Naive B cell (primary cell): ENCODE measurements at regions not wholly inside any gene's neighbourhood (a gene's known extent, or its start where the extent isn't known, plus 50 kb on each side); places are given as distances from the start of the nearest gene placed in this dataset.
A peak's percentile ranks its signal among the peaks of the same experiment; 100 is the strongest.
"Not testable (repeated sequence)": the region's sequence is repeated elsewhere in the genome, so short reads cannot be mapped to it uniquely, and the experiment has no call there.

Experiments
- ATAC-seq, 2 donors: fragments of 150-1000 bp; cut with Tn5 transposase; 2 replicates each; pipeline ENCODE4 v1.10.0; 2021; ENCODE audit warnings: low read depth in 2 of 2, mild to moderate bottlenecking in 2 of 2, moderate library complexity in 2 of 2
- DNase-seq: peaks from one replicate; pipeline ENCODE4 v3.0.0; 2022
- H3K27ac Mint-ChIP-seq, 6 donors: one replicate each; pipeline ENCODE4 v1.8.0; 2020 to 2022; ENCODE audit warnings: mild to moderate bottlenecking in 6 of 6, mixed read lengths in 6 of 6, moderate library complexity in 5 of 6, inconsistent platforms in 2 of 6
- H3K27me3 Mint-ChIP-seq, 3 donors: one replicate each; pipeline ENCODE4 v1.8.0; 2021 to 2022; ENCODE audit warnings: mixed read lengths in 3 of 3, mild to moderate bottlenecking in 1 of 3
- H3K36me3 Mint-ChIP-seq, 2 donors: one replicate each; pipeline ENCODE4 v1.8.0; 2020 to 2022; ENCODE audit warnings: mixed read lengths in 2 of 2, inconsistent platforms in 1 of 2, mild to moderate bottlenecking in 1 of 2
- H3K4me1 Mint-ChIP-seq, 3 donors: one replicate each; pipeline ENCODE4 v1.8.0; 2020 to 2022; ENCODE audit warnings: mixed read lengths in 3 of 3, inconsistent platforms in 1 of 3, mild to moderate bottlenecking in 1 of 3, moderate library complexity in 1 of 3
- H3K4me3 Mint-ChIP-seq, 8 donors: one replicate each; pipeline ENCODE4 v1.8.0; 2020 to 2022; ENCODE audit warnings: mild to moderate bottlenecking in 8 of 8, mixed read lengths in 8 of 8, moderate library complexity in 8 of 8, inconsistent platforms in 2 of 8
- H3K9me3 Mint-ChIP-seq, 7 donors: one replicate each; pipeline ENCODE4 v1.8.0; 2020 to 2022; ENCODE audit warnings: mixed read lengths in 7 of 7, mild to moderate bottlenecking in 5 of 7, inconsistent platforms in 2 of 7, moderate library complexity in 1 of 7

- H3K27me3 Mint-ChIP-seq, H3K36me3 Mint-ChIP-seq, H3K4me1 Mint-ChIP-seq, ATAC-seq, DNase-seq, H3K27ac Mint-ChIP-seq, H3K4me3 Mint-ChIP-seq: not testable (repeated sequence)
- H3K9me3 Mint-ChIP-seq: peaks cover 0 to 14% (median 4%) of the 10 kb centered on the region in 7 donors
Measured at GRCh38 chr17:70293564-70294310, 124.4 kb downstream of the KCNJ2 start.

GRCh38 chr17:70295329-70295728 lies 126.0 kb downstream of the KCNJ2 start:
- Mint-ChIP-seq H3K9me3 (peaks cover 0 to 14% (median 4%) of the 10 kb centered on the region in 7 donors), H3K27ac (no peak overlapping the region), H3K36me3 (no peaks in the 10 kb centered on the region), H3K4me3 (no peak overlapping the region), H3K27me3 (peaks cover 0 to 5% (median 0%) of the 10 kb centered on the region in 3 donors), H3K4me1 (no peaks in the 10 kb centered on the region)
- ATAC-seq: no peak
- DNase-seq: no peak

- no peaks in the 10 kb centered on the region for H3K4me1 Mint-ChIP-seq
- no peak for ATAC-seq
- H3K4me3 Mint-ChIP-seq: no peak overlapping the region
- no peaks in the 10 kb centered on the region for H3K36me3 Mint-ChIP-seq
- H3K27ac Mint-ChIP-seq: no peak overlapping the region
- peaks cover 0 to 5% (median 0%) of the 10 kb centered on the region in 3 donors for H3K27me3 Mint-ChIP-seq
- peaks cover 0 to 14% (median 4%) of the 10 kb centered on the region in 7 donors for H3K9me3 Mint-ChIP-seq
- no peak for DNase-seq
Measured at GRCh38 chr17:70295731-70296130, 126.4 kb downstream of the KCNJ2 start.

GRCh38 chr17:70296456-70296855 lies 127.1 kb downstream of the KCNJ2 start:
- H3K9me3 Mint-ChIP-seq: peaks cover 0 to 14% (median 4%) of the 10 kb centered on the region in 7 donors
- no peaks in the 10 kb centered on the region for H3K4me1 Mint-ChIP-seq
- no peak overlapping the region for H3K27ac Mint-ChIP-seq
- DNase-seq (no peak), ATAC-seq (no peak)
- H3K4me3 Mint-ChIP-seq: no peak overlapping the region
- H3K27me3 Mint-ChIP-seq: peaks cover 0 to 5% (median 0%) of the 10 kb centered on the region in 3 donors
- H3K36me3 Mint-ChIP-seq: no peaks in the 10 kb centered on the region

GRCh38 chr17:70297397-70297796 lies 128.1 kb downstream of the KCNJ2 start:
- H3K36me3 Mint-ChIP-seq: no peaks in the 10 kb centered on the region
- DNase-seq (no peak), ATAC-seq (no peak)
- H3K27me3 Mint-ChIP-seq: peaks cover 0 to 5% (median 0%) of the 10 kb centered on the region in 3 donors
- no peak overlapping the region for H3K27ac Mint-ChIP-seq
- H3K4me1 Mint-ChIP-seq: no peaks in the 10 kb centered on the region
- H3K4me3 Mint-ChIP-seq: no peak overlapping the region
- peaks cover 0 to 14% (median 4%) of the 10 kb centered on the region in 7 donors for H3K9me3 Mint-ChIP-seq

GRCh38 chr17:70298929-70299531 lies 129.7 kb downstream of the KCNJ2 start:
- peaks cover 0 to 8% (median 7%) of the 10 kb centered on the region in 3 donors for H3K27me3 Mint-ChIP-seq
- no peak overlapping the region for H3K27ac Mint-ChIP-seq
- no peak overlapping the region for H3K4me3 Mint-ChIP-seq
- ATAC-seq (no peak), DNase-seq (no peak)
- H3K36me3 Mint-ChIP-seq: no peaks in the 10 kb centered on the region
- peaks cover 0 to 4% (median 2%) of the 10 kb centered on the region in 7 donors for H3K9me3 Mint-ChIP-seq
- H3K4me1 Mint-ChIP-seq: no peaks in the 10 kb centered on the region

GRCh38 chr17:70307430-70308225 lies 138.3 kb downstream of the KCNJ2 start:
- Mint-ChIP-seq H3K27ac (no peak overlapping the region), H3K36me3 (no peaks in the 10 kb centered on the region), H3K9me3 (peaks cover 0 to 2% (median 0%) of the 10 kb centered on the region in 7 donors), H3K4me1 (no peaks in the 10 kb centered on the region), H3K4me3 (no peak overlapping the region), H3K27me3 (peaks cover 7 to 9% (median 7%) of the 10 kb centered on the region in 3 donors)
- ATAC-seq (no peak), DNase-seq (no peak)

GRCh38 chr17:70308618-70309017 lies 139.3 kb downstream of the KCNJ2 start:
- H3K36me3 Mint-ChIP-seq: no peaks in the 10 kb centered on the region
- no peak overlapping the region for H3K27ac Mint-ChIP-seq
- no peaks in the 10 kb centered on the region for H3K4me1 Mint-ChIP-seq
- ATAC-seq: no peak
- DNase-seq: no peak
- no peak overlapping the region for H3K4me3 Mint-ChIP-seq
- H3K27me3 Mint-ChIP-seq: peaks cover 3 to 9% (median 5%) of the 10 kb centered on the region in 3 donors
- peaks cover 0 to 2% (median 0%) of the 10 kb centered on the region in 7 donors for H3K9me3 Mint-ChIP-seq

- H3K4me1 Mint-ChIP-seq: no peaks in the 10 kb centered on the region
Measured at GRCh38 chr17:70310221-70310672, 140.9 kb downstream of the KCNJ2 start.

GRCh38 chr17:70313086-70313852 lies 143.9 kb downstream of the KCNJ2 start:
- no peak for ATAC-seq
- H3K4me3 Mint-ChIP-seq: no peak overlapping the region
- peaks cover 0 to 2% (median 0%) of the 10 kb centered on the region in 7 donors for H3K9me3 Mint-ChIP-seq
- H3K4me1 Mint-ChIP-seq: no peaks in the 10 kb centered on the region
- H3K27me3 Mint-ChIP-seq: no peaks in the 10 kb centered on the region
- no peaks in the 10 kb centered on the region for H3K36me3 Mint-ChIP-seq
- DNase-seq: no peak
- H3K27ac Mint-ChIP-seq: no peak overlapping the region

More at GRCh38 chr17:70310221-70310672, 140.9 kb downstream of the KCNJ2 start:
- Mint-ChIP-seq H3K9me3 (peaks cover 0 to 2% (median 0%) of the 10 kb centered on the region in 7 donors), H3K27ac (no peak overlapping the region), H3K27me3 (peaks cover 0 to 5% (median 0%) of the 10 kb centered on the region in 3 donors), H3K4me3 (no peak overlapping the region), H3K36me3 (no peaks in the 10 kb centered on the region)
- ATAC-seq (no peak), DNase-seq (no peak)

GRCh38 chr17:70314096-70314495 lies 144.8 kb downstream of the KCNJ2 start:
- DNase-seq (no peak), ATAC-seq (no peak)
- Mint-ChIP-seq H3K27ac (peak overlapping the region in 1 of 6 donors; percentile 16), H3K27me3 (peaks cover 0 to 8% (median 0%) of the 10 kb centered on the region in 3 donors), H3K4me3 (no peak overlapping the region), H3K9me3 (peaks cover 0 to 5% (median 0%) of the 10 kb centered on the region in 7 donors), H3K36me3 (no peaks in the 10 kb centered on the region), H3K4me1 (no peaks in the 10 kb centered on the region)

GRCh38 chr17:70314506-70314905 lies 145.2 kb downstream of the KCNJ2 start:
- Mint-ChIP-seq H3K27me3 (peaks cover 0 to 8% (median 0%) of the 10 kb centered on the region in 3 donors), H3K4me3 (no peak overlapping the region), H3K9me3 (peaks cover 0 to 5% (median 0%) of the 10 kb centered on the region in 7 donors), H3K27ac (no peak overlapping the region), H3K36me3 (no peaks in the 10 kb centered on the region), H3K4me1 (no peaks in the 10 kb centered on the region)
- ATAC-seq (no peak), DNase-seq (no peak)

- H3K4me1 Mint-ChIP-seq: no peaks in the 10 kb centered on the region
- no peak overlapping the region for H3K4me3 Mint-ChIP-seq
- no peaks in the 10 kb centered on the region for H3K36me3 Mint-ChIP-seq
- peaks cover 0 to 8% (median 3%) of the 10 kb centered on the region in 3 donors for H3K27me3 Mint-ChIP-seq
- H3K9me3 Mint-ChIP-seq: peaks cover 0 to 5% (median 0%) of the 10 kb centered on the region in 7 donors
- no peak for ATAC-seq
- no peak for DNase-seq
- no peak overlapping the region for H3K27ac Mint-ChIP-seq
Measured at GRCh38 chr17:70317421-70317820, 148.1 kb downstream of the KCNJ2 start.
